HepG2 (cell line): ENCODE measurements at regions not wholly inside any gene's neighbourhood (a gene's known extent, or its start where the extent isn't known, plus 50 kb on each side); places are given as distances from the start of the nearest gene placed in this dataset.

Source experiments
- ATAC-seq: fragments of 200-7000 bp; cut with Tn5 transposase; 3 replicates; pipeline ENCODE4 v1.9.1; 2020; ENCODE audit warnings: mild to moderate bottlenecking, moderate library complexity
- BruUV-seq: library from RNA; stranded (reverse); fragments of 400-500 nt; replicated peaks from 2 replicates; lab custom pipeline; 2021; lab: Mats Ljungman, UMichigan
- CTCF ChIA-PET: fragments of 300-600 bp; formaldehyde crosslinking; extraction: SDS; loops from one replicate; lab custom pipeline; 2021; ENCODE audit warnings: low total read pairs, inconsistent platforms, low intra/inter-chr PET ratio; lab: Yijun Ruan, JAX
- POLR2A ChIA-PET: fragments of 350-600 bp; sonication (Branson Sonifier 250); formaldehyde crosslinking; loops from one replicate; lab custom pipeline; 2020; ENCODE audit warnings: antibody characterized with exemption, inconsistent platforms; lab: Yijun Ruan, JAX
- DNase-seq: peaks from one replicate; pipeline ENCODE4 v3.0.0-alpha.2; 2015; ENCODE audit warnings: low spot score
- FAIRE-seq: peaks from 3 replicates; lab custom pipeline; 2011; peaks lifted over from hg19 to GRCh38; lab: Jason Lieb, UNC
- H2AFZ ChIP-seq: one replicate; pipeline ENCODE4 v1.6.1; 2011; ENCODE audit warnings: low read length, inconsistent platforms
- H3K27ac ChIP-seq: fragments of 300-600 bp; 3 replicates; pipeline ENCODE4 v1.8.0; 2011; ENCODE audit warnings: mixed run types, mild to moderate bottlenecking, mixed read lengths, low read length, inconsistent platforms; ENCODE audit not compliant: insufficient read depth; ENCODE audit errors: extremely low read length
- H3K27me3 ChIP-seq, 2 experiments: fragments of 200-600 bp in 1 of 2; 2 replicates in 1 of 2; 3 replicates in 1 of 2; pipeline versions ENCODE4 v1.6.0 to v1.8.0; 2011; ENCODE audit warnings: low read length in 2 of 2, mild to moderate bottlenecking in 2 of 2, moderate library complexity in 2 of 2, inconsistent platforms in 1 of 2; ENCODE audit not compliant: insufficient read depth in 2 of 2, control insufficient read depth in 1 of 2
- H3K36me3 ChIP-seq, 2 experiments: fragments of 200-600 bp in 1 of 2; replicated peaks in 1 of 2; 2 replicates in 1 of 2; 3 replicates in 1 of 2; pipeline versions ENCODE4 v1.5.1 to v1.8.0; 2011; ENCODE audit warnings: low read length in 2 of 2, inconsistent platforms in 1 of 2; ENCODE audit not compliant: insufficient read depth in 2 of 2, control insufficient read depth in 1 of 2
- H3K4me1 ChIP-seq: 2 replicates; pipeline ENCODE4 v1.5.1; 2012; ENCODE audit warnings: low read length, inconsistent platforms; ENCODE audit not compliant: insufficient read depth
- H3K4me2 ChIP-seq: 2 replicates; pipeline ENCODE4 v1.6.0; 2011; ENCODE audit warnings: low read depth, low read length, inconsistent platforms
- H3K4me3 ChIP-seq, 3 experiments: fragments of 200-600 bp in 1 of 3; sonication (generic), shearing (Covaris generic) in 1 of 3; replicated peaks in 1 of 3; 2 replicates each; pipeline ENCODE4 v1.5.1; 2011 to 2016; ENCODE audit warnings: low read length in 3 of 3, inconsistent platforms in 2 of 3, low read depth in 2 of 3, mild to moderate bottlenecking in 2 of 3, control low read depth in 1 of 3, mixed read lengths in 1 of 3; ENCODE audit not compliant: insufficient read depth in 1 of 3
- H3K79me2 ChIP-seq: one replicate; pipeline ENCODE4 v1.6.1; 2011; ENCODE audit warnings: low read length, inconsistent platforms; ENCODE audit not compliant: insufficient read depth
- H3K9ac ChIP-seq: 2 replicates; pipeline ENCODE4 v1.6.0; 2011; ENCODE audit warnings: mild to moderate bottlenecking, low read depth, low read length, inconsistent platforms; ENCODE audit not compliant: insufficient read depth
- H3K9me3 ChIP-seq: 2 replicates; pipeline ENCODE4 v1.5.1; 2012; ENCODE audit warnings: mild to moderate bottlenecking, low read length
- H4K20me1 ChIP-seq: 2 replicates; pipeline ENCODE4 v1.6.0; 2011; ENCODE audit warnings: inconsistent platforms, mild to moderate bottlenecking, low read length, moderate library complexity; ENCODE audit not compliant: insufficient read depth
- AGO1 ChIP-seq: fragments of 200-400 bp; formaldehyde crosslinking; IDR thresholded peaks from 2 replicates; pipeline ENCODE4 v1.6.1; 2017; ENCODE audit warnings: mild to moderate bottlenecking, low read depth, low read length, moderate library complexity; ENCODE audit not compliant: poor library complexity, severe bottlenecking
- BCL3 ChIP-seq: sonication (generic); formaldehyde crosslinking; IDR thresholded peaks from 2 replicates; pipeline ENCODE4 v1.5.1; 2020; ENCODE audit warnings: mild to moderate bottlenecking, missing genetic modification reagents, moderate library complexity
- EHMT2 ChIP-seq: fragments of 200-600 bp; sonication (generic); IDR thresholded peaks from 2 replicates; pipeline ENCODE4 v1.7.0; 2017; ENCODE audit warnings: antibody characterized with exemption, low read depth, low read length, borderline replicate concordance
- HNRNPH1 ChIP-seq: fragments of 200-400 bp; formaldehyde crosslinking; optimal IDR thresholded peaks from 2 replicates; pipeline ENCODE3; 2017; ENCODE audit warnings: mild to moderate bottlenecking, low read depth, low read length
- HOXD1 ChIP-seq: sonication (generic); formaldehyde crosslinking; IDR thresholded peaks from 2 replicates; pipeline ENCODE4 v1.5.0; 2020; ENCODE audit warnings: missing genetic modification reagents
- JUNB ChIP-seq: sonication (generic); formaldehyde crosslinking; IDR thresholded peaks from 2 replicates; pipeline ENCODE4 v1.8.0; 2022; ENCODE audit warnings: missing genetic modification reagents, mild to moderate bottlenecking, borderline replicate concordance
- KDM6A ChIP-seq: IDR thresholded peaks from 2 replicates; pipeline ENCODE4 v1.6.1; 2016; ENCODE audit warnings: low read depth
- SMARCC2 ChIP-seq: fragments of 450-650 bp; IDR thresholded peaks from 2 replicates; pipeline ENCODE4 v1.6.1; 2017; ENCODE audit warnings: antibody characterized with exemption, mild to moderate bottlenecking
- SOX6 ChIP-seq, 2 experiments: fragments of 450-650 bp in 1 of 2; sonication (generic) in 1 of 2; formaldehyde crosslinking in 1 of 2; IDR thresholded peaks; 2 replicates each; pipeline versions ENCODE4 v1.4.0 to v1.6.1; 2017 to 2020; ENCODE audit warnings: antibody characterized with exemption in 1 of 2, mild to moderate bottlenecking in 1 of 2, missing genetic modification reagents in 1 of 2
- SUZ12 ChIP-seq: fragments of 150-350 bp; IDR thresholded peaks from 2 replicates; pipeline ENCODE4 v1.6.1; 2014; ENCODE audit warnings: low read depth, low read length
- TCF7L2 ChIP-seq: IDR thresholded peaks from 2 replicates; pipeline ENCODE4 v1.6.1; 2011; ENCODE audit warnings: mild to moderate bottlenecking, low read depth, low read length, moderate library complexity
- THAP11 ChIP-seq: IDR thresholded peaks from 2 replicates; pipeline ENCODE4 v1.6.1; 2016; ENCODE audit warnings: missing biosample characterization, missing genetic modification reagents
- ZFP36L2 ChIP-seq: sonication (generic); formaldehyde crosslinking; IDR thresholded peaks from 2 replicates; pipeline ENCODE4 v1.4.0; 2020; ENCODE audit warnings: missing genetic modification reagents
- ZGPAT ChIP-seq: IDR thresholded peaks from 2 replicates; pipeline ENCODE4 v1.6.1; 2016; ENCODE audit warnings: mild to moderate bottlenecking
- ZNF160 ChIP-seq: sonication (generic); formaldehyde crosslinking; IDR thresholded peaks from 2 replicates; pipeline ENCODE4 v1.8.0; 2022; ENCODE audit warnings: mild to moderate bottlenecking, inconsistent platforms, missing genetic modification reagents
- ZNF251 ChIP-seq: sonication (generic); formaldehyde crosslinking; IDR thresholded peaks from 2 replicates; pipeline ENCODE4 v1.9.0; 2021; ENCODE audit warnings: mild to moderate bottlenecking, missing genetic modification reagents
- ZNF281 ChIP-seq: sonication (generic); formaldehyde crosslinking; IDR thresholded peaks from 2 replicates; pipeline ENCODE4 v1.4.0; 2020; ENCODE audit warnings: missing genetic modification reagents, borderline replicate concordance
- WGBS: methylation state at CpG from one replicate; pipeline ENCODE4 v1.1.6; 2017; ENCODE audit warnings: low lambda C conversion rate; 5-methylcytosine and 5-hydroxymethylcytosine counted together
- in situ Hi-C: cut with HindIII; loops from 2 replicates; pipeline ENCODE4 v1.10.0; 2017; ENCODE audit warnings: low pct_unique_long_range_greater_than_20kb; ENCODE audit not compliant: extremely low pct_ligation_motif_present
- intact Hi-C: fragments of 100-400 bp; cut with micrococcal nuclease; formaldehyde crosslinking; loops from one replicate; pipeline ENCODE4 v1.10.0; 2022; ENCODE audit not compliant: unreplicated experiment
- TF ChIP-seq, protein P1 (sequence below): sonication (generic); formaldehyde crosslinking; IDR thresholded peaks from 2 replicates; pipeline ENCODE4 v1.5.0; 2020; ENCODE audit warnings: missing genetic modification reagents

GRCh38 chr2:105156166-105156565 lies 85.4 kb upstream of the GPR45 start:
- no peaks in the 10 kb centered on the region; a peak in 1 of 5 replicates for H3K27me3 ChIP-seq
- POLR2A ChIA-PET = no interaction called here
- no peaks in the 10 kb centered on the region for H3K79me2 ChIP-seq
- DNase-seq (no peak), FAIRE-seq (no peak), ATAC-seq (no peak)
- in situ Hi-C loops = no loop called here
- no TSS peak for BruUV-seq
- WGBS = 4% methylated on average over 2 of the region's 2 CpGs
- H3K27ac ChIP-seq = no peak overlapping the region
- no peak overlapping the region for H3K4me2 ChIP-seq
- no peak for TF ChIP-seq SOX6 (IDR thresholded peaks at IDR 0.05)
- no peak for TF ChIP-seq SOX6 (CRISPR knock-in tag; IDR thresholded peaks at IDR 0.05)
- no peak for TF ChIP-seq HNRNPH1
- TF ChIP-seq ZNF251 = no peak
- TF ChIP-seq SUZ12 = no peak
- TF ChIP-seq BCL3 (CRISPR knock-in tag) = no peak
- no peak for TF ChIP-seq THAP11
- no peak for TF ChIP-seq ZFP36L2 (CRISPR knock-in tag)
- TF ChIP-seq ZNF160 (CRISPR knock-in tag) = no peak
- TF ChIP-seq ZNF281 (CRISPR knock-in tag) = no peak
- TF ChIP-seq KDM6A (CRISPR knock-in tag) = no peak
- TF ChIP-seq AGO1 = no peak
- TF ChIP-seq SMARCC2 = no peak
- TF ChIP-seq JUNB (CRISPR knock-in tag) = no peak
- no peak for TF ChIP-seq ZGPAT (CRISPR knock-in tag)
- TF ChIP-seq EHMT2 = no peak
- TF ChIP-seq, protein P1, sequence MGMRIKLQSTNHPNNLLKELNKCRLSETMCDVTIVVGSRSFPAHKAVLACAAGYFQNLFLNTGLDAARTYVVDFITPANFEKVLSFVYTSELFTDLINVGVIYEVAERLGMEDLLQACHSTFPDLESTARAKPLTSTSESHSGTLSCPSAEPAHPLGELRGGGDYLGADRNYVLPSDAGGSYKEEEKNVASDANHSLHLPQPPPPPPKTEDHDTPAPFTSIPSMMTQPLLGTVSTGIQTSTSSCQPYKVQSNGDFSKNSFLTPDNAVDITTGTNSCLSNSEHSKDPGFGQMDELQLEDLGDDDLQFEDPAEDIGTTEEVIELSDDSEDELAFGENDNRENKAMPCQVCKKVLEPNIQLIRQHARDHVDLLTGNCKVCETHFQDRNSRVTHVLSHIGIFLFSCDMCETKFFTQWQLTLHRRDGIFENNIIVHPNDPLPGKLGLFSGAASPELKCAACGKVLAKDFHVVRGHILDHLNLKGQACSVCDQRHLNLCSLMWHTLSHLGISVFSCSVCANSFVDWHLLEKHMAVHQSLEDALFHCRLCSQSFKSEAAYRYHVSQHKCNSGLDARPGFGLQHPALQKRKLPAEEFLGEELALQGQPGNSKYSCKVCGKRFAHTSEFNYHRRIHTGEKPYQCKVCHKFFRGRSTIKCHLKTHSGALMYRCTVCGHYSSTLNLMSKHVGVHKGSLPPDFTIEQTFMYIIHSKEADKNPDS = no peak
- TF ChIP-seq HOXD1 (CRISPR knock-in tag) = no peak
- TF ChIP-seq TCF7L2 = no peak
- TF ChIP-seq, all 625 proteins: peak for 0
- CTCF ChIA-PET = no interaction called here
- no peaks in the 10 kb centered on the region for H3K36me3 ChIP-seq
- intact Hi-C loops = no loop called here
- no peak overlapping the region for H3K9ac ChIP-seq
- no peak overlapping the region for H2AFZ ChIP-seq
- no peaks in the 10 kb centered on the region for H3K4me1 ChIP-seq
- no peaks in the 10 kb centered on the region for H3K9me3 ChIP-seq
- no peaks in the 10 kb centered on the region for H4K20me1 ChIP-seq
- H3K4me3 ChIP-seq = no peak overlapping the region
